ENCODE measurements at regions not wholly inside any gene's neighbourhood (a gene's known extent, or its start where the extent isn't known, plus 50 kb on each side); places are given as distances from the start of the nearest gene placed in this dataset.

DNA sequence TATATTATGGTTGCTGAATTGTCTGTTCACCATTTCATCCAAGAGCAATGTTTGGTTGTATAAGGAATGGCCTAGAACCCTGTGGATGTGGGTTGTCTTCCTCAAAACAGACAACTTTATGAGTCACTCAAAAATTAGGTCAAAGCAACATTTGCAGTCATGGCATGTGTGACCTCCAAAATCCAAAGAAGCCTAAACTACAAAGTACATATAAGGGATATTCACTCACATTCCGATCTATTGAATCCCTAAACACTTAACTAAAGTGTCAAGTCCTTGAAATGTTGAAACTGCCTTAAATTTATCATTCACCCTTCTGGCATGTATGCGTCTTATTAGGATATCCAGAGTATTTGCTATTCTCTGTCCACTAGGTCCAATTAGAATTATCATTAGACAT lies 491.5 kb downstream of the NUF2 start:
- no peak for TF ChIP-seq ZFP36 (IDR thresholded peaks at IDR 0.05; ENCODE audit: low read depth, low read length, partially characterized antibody)
- no peak for TF ChIP-seq CCAR2 (IDR thresholded peaks at IDR 0.05; ENCODE audit: low read depth, low read length)
- no peak for TF ChIP-seq ZNF785 (CRISPR knock-in tag; IDR thresholded peaks at IDR 0.05)
- no peak for TF ChIP-seq ZFP1 (CRISPR knock-in tag; IDR thresholded peaks at IDR 0.05)
- TF ChIP-seq, protein P1, sequence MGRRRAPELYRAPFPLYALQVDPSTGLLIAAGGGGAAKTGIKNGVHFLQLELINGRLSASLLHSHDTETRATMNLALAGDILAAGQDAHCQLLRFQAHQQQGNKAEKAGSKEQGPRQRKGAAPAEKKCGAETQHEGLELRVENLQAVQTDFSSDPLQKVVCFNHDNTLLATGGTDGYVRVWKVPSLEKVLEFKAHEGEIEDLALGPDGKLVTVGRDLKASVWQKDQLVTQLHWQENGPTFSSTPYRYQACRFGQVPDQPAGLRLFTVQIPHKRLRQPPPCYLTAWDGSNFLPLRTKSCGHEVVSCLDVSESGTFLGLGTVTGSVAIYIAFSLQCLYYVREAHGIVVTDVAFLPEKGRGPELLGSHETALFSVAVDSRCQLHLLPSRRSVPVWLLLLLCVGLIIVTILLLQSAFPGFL (CRISPR knock-in tag; IDR thresholded peaks at IDR 0.05), result no peak
- TF ChIP-seq ZNF3 (CRISPR knock-in tag; IDR thresholded peaks at IDR 0.05), result no peak
- no peak for TF ChIP-seq KAT2B (IDR thresholded peaks at IDR 0.05; ENCODE audit: low read depth, low read length)
- no peak for TF ChIP-seq HEY1 (CRISPR knock-in tag; IDR thresholded peaks at IDR 0.05; ENCODE audit: borderline replicate concordance)
- no peak for TF ChIP-seq RBBP5 (IDR thresholded peaks at IDR 0.05; ENCODE audit: borderline replicate concordance, insufficient read depth, low read length, poor library complexity, severe bottlenecking)
- no peak for TF ChIP-seq STAG1 (CRISPR knock-in tag; IDR thresholded peaks at IDR 0.05; ENCODE audit: borderline replicate concordance)
- TF ChIP-seq KDM5B (IDR thresholded peaks at IDR 0.05; ENCODE audit: insufficient replicate concordance, low read depth, low read length), result no peak
- TF ChIP-seq, protein P2, sequence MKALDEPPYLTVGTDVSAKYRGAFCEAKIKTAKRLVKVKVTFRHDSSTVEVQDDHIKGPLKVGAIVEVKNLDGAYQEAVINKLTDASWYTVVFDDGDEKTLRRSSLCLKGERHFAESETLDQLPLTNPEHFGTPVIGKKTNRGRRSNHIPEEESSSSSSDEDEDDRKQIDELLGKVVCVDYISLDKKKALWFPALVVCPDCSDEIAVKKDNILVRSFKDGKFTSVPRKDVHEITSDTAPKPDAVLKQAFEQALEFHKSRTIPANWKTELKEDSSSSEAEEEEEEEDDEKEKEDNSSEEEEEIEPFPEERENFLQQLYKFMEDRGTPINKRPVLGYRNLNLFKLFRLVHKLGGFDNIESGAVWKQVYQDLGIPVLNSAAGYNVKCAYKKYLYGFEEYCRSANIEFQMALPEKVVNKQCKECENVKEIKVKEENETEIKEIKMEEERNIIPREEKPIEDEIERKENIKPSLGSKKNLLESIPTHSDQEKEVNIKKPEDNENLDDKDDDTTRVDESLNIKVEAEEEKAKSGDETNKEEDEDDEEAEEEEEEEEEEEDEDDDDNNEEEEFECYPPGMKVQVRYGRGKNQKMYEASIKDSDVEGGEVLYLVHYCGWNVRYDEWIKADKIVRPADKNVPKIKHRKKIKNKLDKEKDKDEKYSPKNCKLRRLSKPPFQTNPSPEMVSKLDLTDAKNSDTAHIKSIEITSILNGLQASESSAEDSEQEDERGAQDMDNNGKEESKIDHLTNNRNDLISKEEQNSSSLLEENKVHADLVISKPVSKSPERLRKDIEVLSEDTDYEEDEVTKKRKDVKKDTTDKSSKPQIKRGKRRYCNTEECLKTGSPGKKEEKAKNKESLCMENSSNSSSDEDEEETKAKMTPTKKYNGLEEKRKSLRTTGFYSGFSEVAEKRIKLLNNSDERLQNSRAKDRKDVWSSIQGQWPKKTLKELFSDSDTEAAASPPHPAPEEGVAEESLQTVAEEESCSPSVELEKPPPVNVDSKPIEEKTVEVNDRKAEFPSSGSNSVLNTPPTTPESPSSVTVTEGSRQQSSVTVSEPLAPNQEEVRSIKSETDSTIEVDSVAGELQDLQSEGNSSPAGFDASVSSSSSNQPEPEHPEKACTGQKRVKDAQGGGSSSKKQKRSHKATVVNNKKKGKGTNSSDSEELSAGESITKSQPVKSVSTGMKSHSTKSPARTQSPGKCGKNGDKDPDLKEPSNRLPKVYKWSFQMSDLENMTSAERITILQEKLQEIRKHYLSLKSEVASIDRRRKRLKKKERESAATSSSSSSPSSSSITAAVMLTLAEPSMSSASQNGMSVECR (CRISPR knock-in tag; IDR thresholded peaks at IDR 0.05), result no peak

All from K562 (cell line).